SU-DHL-6 (cell line): ENCODE measurements at regions not wholly inside any gene's neighbourhood (a gene's known extent, or its start where the extent isn't known, plus 50 kb on each side); places are given as distances from the start of the nearest gene placed in this dataset.

Experiments
- EZH2phosphoT487 ChIP-seq: fragments of 200-600 bp; sonication (generic), shearing (Covaris generic); conservative IDR thresholded peaks from 2 replicates; pipeline ENCODE4 v1.6.1; 2018; ENCODE audit warnings: mild to moderate bottlenecking, antibody characterized with exemption, low read length, moderate library complexity, mixed read lengths
- TF ChIP-seq, protein P1 (sequence below): fragments of 200-600 bp; sonication (generic); IDR thresholded peaks from one replicate; pipeline ENCODE4 v1.5.1; 2017; ENCODE audit warnings: antibody characterized with exemption, mild to moderate bottlenecking, low read length, moderate library complexity; ENCODE audit not compliant: insufficient read depth, poor library complexity, severe bottlenecking

DNA sequence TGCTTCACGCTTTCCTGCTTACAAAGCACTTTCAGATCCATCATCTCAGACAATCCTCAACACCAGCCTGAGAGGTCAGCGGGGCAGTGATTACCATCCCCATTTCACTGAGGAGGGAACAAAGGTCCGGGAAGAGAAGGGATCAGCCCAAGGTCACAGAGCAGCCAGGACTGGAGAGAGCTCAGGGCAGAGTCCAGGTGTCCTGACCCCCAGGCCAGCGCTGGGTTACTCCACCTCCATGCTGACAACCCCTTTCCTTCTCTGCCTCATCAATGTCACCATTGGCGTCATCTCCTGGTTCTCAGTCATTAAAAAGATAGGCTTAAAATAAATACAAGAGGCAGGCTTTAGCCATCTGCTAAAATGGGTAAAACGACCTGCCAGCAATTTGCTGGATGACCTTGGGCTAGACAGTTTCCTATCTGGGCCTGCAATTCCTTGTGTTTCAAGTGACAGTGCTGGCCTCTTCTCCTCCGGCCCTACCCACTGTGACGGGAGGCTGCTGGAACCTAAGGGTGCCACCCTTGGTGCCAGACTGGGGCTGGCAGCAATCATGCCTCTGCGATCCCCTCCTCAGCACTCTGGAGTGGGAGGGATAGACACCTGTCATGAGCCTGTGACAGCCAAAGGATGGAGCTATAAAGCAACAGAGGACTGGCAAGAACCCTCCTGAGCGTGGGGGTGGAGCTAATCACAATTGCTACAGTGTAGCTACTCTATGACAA, 79.5 kb upstream of the CCL1 start:
- TF ChIP-seq, protein P1, sequence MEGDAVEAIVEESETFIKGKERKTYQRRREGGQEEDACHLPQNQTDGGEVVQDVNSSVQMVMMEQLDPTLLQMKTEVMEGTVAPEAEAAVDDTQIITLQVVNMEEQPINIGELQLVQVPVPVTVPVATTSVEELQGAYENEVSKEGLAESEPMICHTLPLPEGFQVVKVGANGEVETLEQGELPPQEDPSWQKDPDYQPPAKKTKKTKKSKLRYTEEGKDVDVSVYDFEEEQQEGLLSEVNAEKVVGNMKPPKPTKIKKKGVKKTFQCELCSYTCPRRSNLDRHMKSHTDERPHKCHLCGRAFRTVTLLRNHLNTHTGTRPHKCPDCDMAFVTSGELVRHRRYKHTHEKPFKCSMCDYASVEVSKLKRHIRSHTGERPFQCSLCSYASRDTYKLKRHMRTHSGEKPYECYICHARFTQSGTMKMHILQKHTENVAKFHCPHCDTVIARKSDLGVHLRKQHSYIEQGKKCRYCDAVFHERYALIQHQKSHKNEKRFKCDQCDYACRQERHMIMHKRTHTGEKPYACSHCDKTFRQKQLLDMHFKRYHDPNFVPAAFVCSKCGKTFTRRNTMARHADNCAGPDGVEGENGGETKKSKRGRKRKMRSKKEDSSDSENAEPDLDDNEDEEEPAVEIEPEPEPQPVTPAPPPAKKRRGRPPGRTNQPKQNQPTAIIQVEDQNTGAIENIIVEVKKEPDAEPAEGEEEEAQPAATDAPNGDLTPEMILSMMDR = no peak
- TF ChIP-seq EZH2phosphoT487 = no peak
